Osteocyte (in vitro differentiated cells): ENCODE measurements at regions not wholly inside any gene's neighbourhood (a gene's known extent, or its start where the extent isn't known, plus 50 kb on each side); places are given as distances from the start of the nearest gene placed in this dataset.
"Not testable (repeated sequence)": the region's sequence is repeated elsewhere in the genome, so short reads cannot be mapped to it uniquely, and the experiment has no call there.

Experiments
- DNase-seq: peaks from one replicate; pipeline ENCODE4 v3.0.0; 2021; ENCODE audit warnings: mixed read lengths; ENCODE audit not compliant: unreplicated experiment; ENCODE audit errors: extremely low spot score
- H3K27ac Mint-ChIP-seq: one replicate; pipeline ENCODE4 v1.8.0; 2021; ENCODE audit warnings: mild to moderate bottlenecking, mixed read lengths; ENCODE audit not compliant: unreplicated experiment
- H3K27me3 Mint-ChIP-seq: one replicate; pipeline ENCODE4 v1.8.0; 2021; ENCODE audit warnings: mixed read lengths; ENCODE audit not compliant: unreplicated experiment
- H3K36me3 Mint-ChIP-seq: one replicate; pipeline ENCODE4 v1.8.0; 2021; ENCODE audit warnings: mixed read lengths; ENCODE audit not compliant: unreplicated experiment
- H3K4me1 Mint-ChIP-seq: one replicate; pipeline ENCODE4 v1.8.0; 2021; ENCODE audit warnings: mixed read lengths; ENCODE audit not compliant: unreplicated experiment
- H3K4me3 Mint-ChIP-seq: one replicate; pipeline ENCODE4 v1.8.0; 2021; ENCODE audit warnings: mild to moderate bottlenecking, moderate library complexity, mixed read lengths; ENCODE audit not compliant: unreplicated experiment
- H3K9me3 Mint-ChIP-seq: one replicate; pipeline ENCODE4 v1.8.0; 2021; ENCODE audit warnings: mixed read lengths; ENCODE audit not compliant: unreplicated experiment
- CTCF ChIP-seq: fragments of 200-600 bp; sonication (generic); IDR thresholded peaks from 2 replicates; pipeline ENCODE4 v1.5.0; 2021; ENCODE audit warnings: antibody characterized with exemption, mild to moderate bottlenecking, moderate library complexity

- no peak for TF ChIP-seq CTCF
- Mint-ChIP-seq H3K36me3 (no peaks in the 10 kb centered on the region), H3K4me1 (no peaks in the 10 kb centered on the region), H3K27me3 (no peaks in the 10 kb centered on the region), H3K27ac (no peak overlapping the region), H3K4me3 (no peak overlapping the region), H3K9me3 (peaks cover 35% of the 10 kb centered on the region)
- DNase-seq, result no peak
These were observed 460.0 kb upstream of the ZNF507 start for GRCh38 chr19:31885280-31885853.

- no peak overlapping the region for H3K27ac Mint-ChIP-seq
- peaks cover 31% of the 10 kb centered on the region for H3K9me3 Mint-ChIP-seq
- H3K36me3 Mint-ChIP-seq, result no peaks in the 10 kb centered on the region
- no peak for DNase-seq
- H3K4me3 Mint-ChIP-seq, result no peak overlapping the region
- TF ChIP-seq CTCF, result no peak
- no peaks in the 10 kb centered on the region for H3K4me1 Mint-ChIP-seq
- H3K27me3 Mint-ChIP-seq, result no peaks in the 10 kb centered on the region
These were observed 455.2 kb upstream of the ZNF507 start for GRCh38 chr19:31890230-31890629.

DNA sequence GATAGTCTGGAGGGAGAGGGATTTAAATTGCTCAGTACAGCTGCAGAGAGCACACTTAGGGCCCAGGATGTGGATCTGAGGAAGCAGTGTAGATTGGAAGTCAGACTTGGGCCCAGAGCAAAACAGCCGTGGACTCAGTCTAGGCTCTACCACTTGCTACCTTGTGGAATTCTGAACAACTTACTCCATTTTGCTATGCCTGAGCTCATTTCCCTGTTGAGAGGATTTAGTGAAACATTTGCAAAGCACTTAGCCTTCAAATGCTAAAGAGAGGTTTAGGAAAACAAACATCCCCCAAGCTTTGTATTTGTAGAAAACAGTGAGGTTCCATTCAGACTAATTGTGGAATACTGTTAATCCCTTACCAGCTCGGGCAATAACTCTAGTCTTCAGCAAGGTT lies 453.4 kb upstream of the ZNF507 start:
- no peak overlapping the region for H3K4me3 Mint-ChIP-seq
- H3K27me3 Mint-ChIP-seq, result no peaks in the 10 kb centered on the region
- H3K27ac Mint-ChIP-seq, result no peak overlapping the region
- H3K4me1 Mint-ChIP-seq, result no peaks in the 10 kb centered on the region
- TF ChIP-seq CTCF, result no peak
- H3K9me3 Mint-ChIP-seq, result peaks cover 40% of the 10 kb centered on the region
- no peaks in the 10 kb centered on the region for H3K36me3 Mint-ChIP-seq
- no peak for DNase-seq

DNA sequence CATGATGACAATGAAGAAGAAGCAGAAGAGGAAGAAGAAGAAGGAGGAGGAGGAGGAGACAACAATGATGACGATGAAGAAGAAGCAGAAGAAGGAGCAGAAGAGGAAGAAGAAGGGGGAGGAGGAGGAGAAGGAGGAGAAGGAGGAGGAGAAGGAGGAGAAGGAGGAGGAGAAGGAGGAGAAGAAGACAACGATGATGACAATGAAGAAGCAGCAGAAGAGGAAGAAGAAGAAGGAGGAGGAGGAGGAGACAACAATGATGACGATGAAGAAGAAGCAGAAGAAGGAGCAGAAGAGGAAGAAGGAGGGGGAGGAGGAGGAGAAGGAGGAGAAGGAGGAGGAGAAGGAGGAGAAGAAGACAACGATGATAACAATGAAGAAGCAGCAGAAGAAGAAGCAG lies 451.9 kb upstream of the ZNF507 start:
- peaks cover 34% of the 10 kb centered on the region for H3K9me3 Mint-ChIP-seq
- not testable (repeated sequence) for H3K4me3 Mint-ChIP-seq, H3K4me1 Mint-ChIP-seq, H3K36me3 Mint-ChIP-seq, H3K27me3 Mint-ChIP-seq, H3K27ac Mint-ChIP-seq, DNase-seq

DNA sequence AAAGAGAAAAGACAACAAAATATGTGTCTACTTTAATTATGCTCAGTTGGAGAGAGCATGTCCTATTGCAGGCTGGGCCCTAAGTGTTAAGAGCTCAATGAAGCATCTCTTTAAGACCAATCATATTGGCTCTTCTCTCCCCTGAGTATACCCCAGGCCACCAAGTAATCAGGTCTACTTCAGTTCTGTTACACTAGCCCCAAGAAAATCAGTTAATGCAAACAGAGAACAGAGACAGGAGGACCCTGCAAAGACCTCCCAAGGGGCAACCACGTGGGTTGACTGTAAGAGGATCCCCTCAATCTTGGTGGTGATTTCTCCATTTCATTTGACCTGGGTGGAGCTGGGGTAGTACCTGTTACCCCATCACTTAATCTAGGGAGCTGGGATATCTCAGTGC lies 451.0 kb upstream of the ZNF507 start:
- no peak for TF ChIP-seq CTCF
- H3K4me3 Mint-ChIP-seq, result no peak overlapping the region
- peaks cover 28% of the 10 kb centered on the region for H3K9me3 Mint-ChIP-seq
- DNase-seq, result no peak
- H3K4me1 Mint-ChIP-seq, result no peaks in the 10 kb centered on the region
- H3K27ac Mint-ChIP-seq, result no peak overlapping the region
- no peaks in the 10 kb centered on the region for H3K36me3 Mint-ChIP-seq
- H3K27me3 Mint-ChIP-seq, result no peaks in the 10 kb centered on the region

- no peaks in the 10 kb centered on the region for H3K4me1 Mint-ChIP-seq
- H3K9me3 Mint-ChIP-seq, result peaks cover 23% of the 10 kb centered on the region
- no peak for TF ChIP-seq CTCF
- H3K4me3 Mint-ChIP-seq, result no peak overlapping the region
- H3K36me3 Mint-ChIP-seq, result no peaks in the 10 kb centered on the region
- no peak overlapping the region for H3K27ac Mint-ChIP-seq
- H3K27me3 Mint-ChIP-seq, result no peaks in the 10 kb centered on the region
- DNase-seq, result no peak
These were observed 448.1 kb upstream of the ZNF507 start for GRCh38 chr19:31897292-31897691.
